A673 (cell line): ENCODE measurements at regions not wholly inside any gene's neighbourhood (a gene's known extent, or its start where the extent isn't known, plus 50 kb on each side); places are given as distances from the start of the nearest gene placed in this dataset.

ENCODE experiments used
- CTCF ChIP-seq: fragments of 300-800, 200-600 bp; sonication (generic); conservative IDR thresholded peaks from 2 replicates; pipeline ENCODE4 v1.5.1; 2017; ENCODE audit warnings: low read depth, mild to moderate bottlenecking, antibody characterized with exemption, low read length, moderate library complexity, mixed read lengths
- EZH2 ChIP-seq: fragments of 200-600 bp; sonication (generic); IDR thresholded peaks from 2 replicates; pipeline ENCODE4 v1.6.1; 2017; ENCODE audit warnings: borderline replicate concordance, low read depth, mild to moderate bottlenecking, mixed read lengths, antibody characterized with exemption, low read length; ENCODE audit not compliant: poor library complexity, severe bottlenecking

DNA sequence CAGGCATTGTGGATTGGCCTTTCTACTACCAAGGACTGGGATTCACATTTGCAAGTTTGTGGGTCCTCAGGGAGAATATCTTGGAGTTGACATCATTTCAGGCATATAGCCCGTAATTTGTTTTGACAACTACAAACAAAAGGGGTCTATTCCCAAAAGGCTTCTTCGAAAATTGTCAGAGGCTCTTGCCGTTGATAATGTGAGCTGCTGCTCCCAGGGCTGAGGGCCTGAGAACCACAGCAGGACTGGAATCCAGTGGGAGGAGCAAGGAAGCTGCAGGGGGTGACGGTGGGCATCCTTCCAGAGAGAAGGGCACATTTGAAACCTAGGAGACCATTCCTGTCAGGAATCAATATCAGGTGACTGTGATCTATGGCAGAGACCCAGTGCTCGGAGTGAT, 761.6 kb upstream of the RBFOX1 start:
- TF ChIP-seq CTCF, result no peak
- no peak for TF ChIP-seq EZH2
